CD4-positive, alpha-beta memory T cell (primary cell): ENCODE measurements at regions not wholly inside any gene's neighbourhood (a gene's known extent, or its start where the extent isn't known, plus 50 kb on each side); places are given as distances from the start of the nearest gene placed in this dataset.

Source experiments
- CTCF ChIA-PET: fragments of 350-600 bp; sonication (Branson Sonifier 250); formaldehyde crosslinking; loops from one replicate; lab custom pipeline; 2021; ENCODE audit warnings: inconsistent platforms; ENCODE audit not compliant: partially characterized antibody; lab: Charles Lee
- POLR2A ChIA-PET: fragments of 350-600 bp; sonication (Branson Sonifier 250); formaldehyde crosslinking; loops from one replicate; lab custom pipeline; 2021; ENCODE audit not compliant: partially characterized antibody; lab: Charles Lee
- DNase-seq, 5 donors: peaks; one replicate each; pipeline versions ENCODE4 v3.0.0 to v3.0.0-alpha.2; 2020 to 2022; ENCODE audit warnings: mixed read lengths in 1 of 5
- H3K27ac ChIP-seq: one replicate; pipeline ENCODE4 v1.7.0; 2013; ENCODE audit warnings: low read depth, low read length
- H3K27me3 ChIP-seq: 2 replicates; pipeline ENCODE4 v1.7.0; 2013; ENCODE audit warnings: mild to moderate bottlenecking, low read length, moderate library complexity; ENCODE audit not compliant: insufficient read depth
- H3K36me3 ChIP-seq: 2 replicates; pipeline ENCODE4 v1.7.0; 2013; ENCODE audit warnings: mild to moderate bottlenecking, low read length, moderate library complexity; ENCODE audit not compliant: insufficient read depth
- H3K4me1 ChIP-seq: 2 replicates; pipeline ENCODE4 v1.7.0; 2013; ENCODE audit warnings: mild to moderate bottlenecking, low read length, moderate library complexity; ENCODE audit not compliant: insufficient read depth
- H3K4me3 ChIP-seq, 2 donors: one replicate each; pipeline ENCODE4 v1.7.0; 2013; ENCODE audit warnings: low read length in 2 of 2, mild to moderate bottlenecking in 1 of 2
- H3K9me3 ChIP-seq, 2 donors: one replicate each; pipeline ENCODE4 v1.7.0; 2013; ENCODE audit warnings: low read length in 2 of 2, control low read depth in 1 of 2; ENCODE audit not compliant: control insufficient read depth in 1 of 2
- H3K27ac Mint-ChIP-seq, 7 donors: one replicate each; pipeline ENCODE4 v1.8.0; 2020 to 2021; ENCODE audit warnings: mixed read lengths in 7 of 7, mild to moderate bottlenecking in 6 of 7, inconsistent platforms in 3 of 7, moderate library complexity in 3 of 7
- H3K27me3 Mint-ChIP-seq, 2 donors: one replicate each; pipeline ENCODE4 v1.8.0; 2020 to 2021; ENCODE audit warnings: mixed read lengths in 2 of 2
- H3K36me3 Mint-ChIP-seq, 2 donors: one replicate each; pipeline ENCODE4 v1.8.0; 2020 to 2021; ENCODE audit warnings: mixed read lengths in 2 of 2, inconsistent platforms in 1 of 2, mild to moderate bottlenecking in 1 of 2
- H3K4me1 Mint-ChIP-seq, 4 donors: one replicate each; pipeline ENCODE4 v1.8.0; 2020 to 2021; ENCODE audit warnings: mixed read lengths in 4 of 4, mild to moderate bottlenecking in 1 of 4
- H3K4me3 Mint-ChIP-seq, 8 donors: one replicate each; pipeline ENCODE4 v1.8.0; 2020 to 2021; ENCODE audit warnings: mixed read lengths in 8 of 8, mild to moderate bottlenecking in 7 of 8, moderate library complexity in 6 of 8, inconsistent platforms in 3 of 8
- H3K9me3 Mint-ChIP-seq, 8 donors: one replicate each; pipeline ENCODE4 v1.8.0; 2020 to 2021; ENCODE audit warnings: mixed read lengths in 8 of 8, mild to moderate bottlenecking in 5 of 8, inconsistent platforms in 3 of 8, moderate library complexity in 1 of 8
- intact Hi-C: fragments of 100-400 bp; cut with micrococcal nuclease; formaldehyde crosslinking; loops from one replicate; pipeline ENCODE4 v1.15.1; 2023

DNA sequence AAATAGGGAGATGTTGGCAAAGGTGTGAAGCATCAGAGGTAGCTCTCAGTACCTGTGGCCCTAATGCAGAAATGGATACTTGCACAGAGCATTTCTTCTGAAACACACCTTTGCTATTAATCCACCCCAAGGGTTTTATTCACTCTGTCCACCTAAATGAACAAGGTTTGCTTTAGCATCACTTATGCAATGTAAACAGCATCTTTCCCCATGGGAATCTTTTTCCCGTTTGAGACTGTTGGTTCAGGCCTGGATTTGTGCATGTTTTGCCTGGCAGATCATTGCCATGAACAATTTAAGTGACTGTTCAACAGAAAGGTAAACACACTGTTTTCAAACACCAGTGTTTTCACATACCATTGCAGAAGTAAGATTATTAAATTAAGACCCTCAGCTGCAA, 508.3 kb downstream of the SOX2 start:
- Histone ChIP-seq H3K4me3 (no peak overlapping the region), H3K36me3 (no peaks in the 10 kb centered on the region), H3K4me1 (no peaks in the 10 kb centered on the region), H3K9me3 (no peaks in the 10 kb centered on the region), H3K27me3 (no peaks in the 10 kb centered on the region), H3K27ac (no peak overlapping the region)
- no peaks in the 10 kb centered on the region for H3K36me3 Mint-ChIP-seq
- ChIA-PET CTCF (no interaction called here), POLR2A (no interaction called here)
- H3K4me1 Mint-ChIP-seq, result no peaks in the 10 kb centered on the region
- DNase-seq, result no peak
- intact Hi-C loops, result no loop called here
- H3K27ac Mint-ChIP-seq, result no peak overlapping the region
- H3K9me3 Mint-ChIP-seq, result peaks cover 0 to 3% (median 0%) of the 10 kb centered on the region in 8 donors
- H3K27me3 Mint-ChIP-seq, result no peaks in the 10 kb centered on the region
- H3K4me3 Mint-ChIP-seq, result no peak overlapping the region

GRCh38 chr3:182220471-182220870, 508.7 kb downstream of the SOX2 start:
- H3K4me1 ChIP-seq, result no peaks in the 10 kb centered on the region
- intact Hi-C loops, result no loop called here
- no peaks in the 10 kb centered on the region for H3K27me3 ChIP-seq
- no peaks in the 10 kb centered on the region for H3K4me1 Mint-ChIP-seq
- H3K36me3 Mint-ChIP-seq, result no peaks in the 10 kb centered on the region
- no peaks in the 10 kb centered on the region for H3K27me3 Mint-ChIP-seq
- no peak overlapping the region for H3K27ac Mint-ChIP-seq
- ChIA-PET POLR2A (no interaction called here), CTCF (no interaction called here)
- no peak for DNase-seq
- H3K4me3 Mint-ChIP-seq, result no peak overlapping the region
- H3K9me3 ChIP-seq, result no peaks in the 10 kb centered on the region
- H3K4me3 ChIP-seq, result no peak overlapping the region
- peaks cover 0 to 3% (median under 1%) of the 10 kb centered on the region in 8 donors for H3K9me3 Mint-ChIP-seq
- no peak overlapping the region for H3K27ac ChIP-seq
- H3K36me3 ChIP-seq, result no peaks in the 10 kb centered on the region

DNA sequence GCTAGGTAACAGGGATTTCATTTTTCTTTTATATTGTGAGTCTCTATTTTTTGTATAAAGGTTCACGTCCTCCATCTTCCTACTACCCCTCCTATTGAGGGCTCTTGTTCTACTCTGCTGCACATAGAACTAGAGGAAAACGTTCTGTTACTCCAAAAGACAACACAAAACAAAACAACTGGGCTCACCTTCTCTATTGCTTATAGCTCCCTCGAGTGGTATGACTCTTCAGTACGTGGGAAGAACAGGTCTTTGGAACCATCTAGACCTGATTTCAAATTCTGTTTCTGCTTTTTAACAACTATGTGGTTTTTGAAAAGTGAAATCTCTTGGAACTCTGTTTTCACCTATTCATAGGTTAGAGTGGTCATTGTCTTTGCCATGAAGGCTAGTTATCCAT, 515.3 kb downstream of the SOX2 start:
- no peak overlapping the region for H3K4me3 ChIP-seq
- intact Hi-C loops, result no loop called here
- H3K27ac Mint-ChIP-seq, result no peak overlapping the region

GRCh38 chr3:182233405-182233804, 521.7 kb downstream of the SOX2 start:
- no peak overlapping the region for H3K27ac Mint-ChIP-seq
- H3K4me3 Mint-ChIP-seq, result no peak overlapping the region
- Histone ChIP-seq H3K9me3 (no peaks in the 10 kb centered on the region), H3K36me3 (no peaks in the 10 kb centered on the region), H3K27me3 (no peaks in the 10 kb centered on the region), H3K4me1 (no peaks in the 10 kb centered on the region), H3K4me3 (no peak overlapping the region), H3K27ac (no peak overlapping the region)
- H3K27me3 Mint-ChIP-seq, result no peaks in the 10 kb centered on the region
- no peaks in the 10 kb centered on the region for H3K4me1 Mint-ChIP-seq
- peaks cover 0 to 5% (median 0%) of the 10 kb centered on the region in 8 donors for H3K9me3 Mint-ChIP-seq
- no peaks in the 10 kb centered on the region for H3K36me3 Mint-ChIP-seq
- CTCF ChIA-PET, result no interaction called here
- POLR2A ChIA-PET, result no interaction called here
- intact Hi-C loops, result no loop called here
- no peak for DNase-seq

More for the DNA sequence above, 515.3 kb downstream of the SOX2 start:
- H3K27ac ChIP-seq, result no peak overlapping the region
- no peak overlapping the region for H3K4me3 Mint-ChIP-seq
- H3K4me1 Mint-ChIP-seq, result no peaks in the 10 kb centered on the region
- H3K36me3 ChIP-seq, result no peaks in the 10 kb centered on the region
- ChIA-PET CTCF (no interaction called here), POLR2A (no interaction called here)
- H3K27me3 Mint-ChIP-seq, result no peaks in the 10 kb centered on the region
- H3K36me3 Mint-ChIP-seq, result no peaks in the 10 kb centered on the region
- no peaks in the 10 kb centered on the region for H3K4me1 ChIP-seq
- DNase-seq, result no peak
- no peaks in the 10 kb centered on the region for H3K9me3 ChIP-seq
- peaks cover 0 to 5% (median 4%) of the 10 kb centered on the region in 8 donors for H3K9me3 Mint-ChIP-seq
- H3K27me3 ChIP-seq, result no peaks in the 10 kb centered on the region

GRCh38 chr3:182233957-182234356, 522.2 kb downstream of the SOX2 start:
- Histone ChIP-seq H3K36me3 (no peaks in the 10 kb centered on the region), H3K27me3 (no peaks in the 10 kb centered on the region), H3K9me3 (no peaks in the 10 kb centered on the region), H3K4me1 (no peaks in the 10 kb centered on the region), H3K4me3 (no peak overlapping the region), H3K27ac (no peak overlapping the region)
- intact Hi-C loops, result no loop called here
- DNase-seq, result no peak
- Mint-ChIP-seq H3K36me3 (no peaks in the 10 kb centered on the region), H3K27me3 (no peaks in the 10 kb centered on the region), H3K4me1 (no peaks in the 10 kb centered on the region), H3K9me3 (peaks cover 0 to 5% (median 0%) of the 10 kb centered on the region in 8 donors), H3K27ac (no peak overlapping the region), H3K4me3 (no peak overlapping the region)
- CTCF ChIA-PET, result no interaction called here
- POLR2A ChIA-PET, result no interaction called here

GRCh38 chr3:182234881-182235280, 523.2 kb downstream of the SOX2 start:
- Histone ChIP-seq H3K4me1 (no peaks in the 10 kb centered on the region), H3K9me3 (no peaks in the 10 kb centered on the region), H3K27me3 (no peaks in the 10 kb centered on the region), H3K27ac (no peak overlapping the region), H3K4me3 (no peak overlapping the region), H3K36me3 (no peaks in the 10 kb centered on the region)
- Mint-ChIP-seq H3K27ac (no peak overlapping the region), H3K4me3 (no peak overlapping the region), H3K36me3 (no peaks in the 10 kb centered on the region), H3K27me3 (no peaks in the 10 kb centered on the region), H3K9me3 (peaks cover 0 to 5% (median 0%) of the 10 kb centered on the region in 8 donors), H3K4me1 (no peaks in the 10 kb centered on the region)
- no peak for DNase-seq
- ChIA-PET CTCF (no interaction called here), POLR2A (no interaction called here)
- intact Hi-C loops, result no loop called here

DNA sequence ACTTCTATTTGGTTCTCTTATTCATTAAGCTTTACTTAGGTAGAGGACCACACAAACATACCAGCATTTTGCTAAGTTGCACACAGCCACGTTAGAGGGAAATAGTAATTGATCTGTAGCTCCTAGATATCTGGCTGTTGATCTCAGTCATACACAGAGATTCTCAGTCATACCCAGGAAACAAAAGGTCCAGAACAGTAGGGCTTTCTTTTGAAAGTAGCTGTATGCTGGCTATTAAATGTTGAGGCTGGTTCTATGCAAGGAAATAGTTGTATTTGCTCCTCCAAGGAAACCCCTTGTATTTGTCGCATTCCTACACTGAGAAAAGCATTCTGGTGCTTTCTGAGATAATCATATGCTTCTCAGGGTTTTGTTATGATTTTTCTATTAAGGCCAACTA, 523.8 kb downstream of the SOX2 start:
- H3K36me3 ChIP-seq, result no peaks in the 10 kb centered on the region
- H3K4me3 ChIP-seq, result no peak overlapping the region
- ChIA-PET POLR2A (no interaction called here), CTCF (no interaction called here)
- no peaks in the 10 kb centered on the region for H3K36me3 Mint-ChIP-seq
- H3K27ac ChIP-seq, result no peak overlapping the region
- H3K27ac Mint-ChIP-seq, result no peak overlapping the region
- intact Hi-C loops, result no loop called here
- no peaks in the 10 kb centered on the region for H3K27me3 ChIP-seq
- H3K9me3 ChIP-seq, result no peaks in the 10 kb centered on the region
- H3K27me3 Mint-ChIP-seq, result no peaks in the 10 kb centered on the region
- no peak overlapping the region for H3K4me3 Mint-ChIP-seq
- DNase-seq, result no peak
- no peaks in the 10 kb centered on the region for H3K4me1 ChIP-seq
- peaks cover 0 to 5% (median 0%) of the 10 kb centered on the region in 8 donors for H3K9me3 Mint-ChIP-seq
- H3K4me1 Mint-ChIP-seq, result no peaks in the 10 kb centered on the region

- Histone ChIP-seq H3K27me3 (no peaks in the 10 kb centered on the region), H3K4me1 (no peaks in the 10 kb centered on the region), H3K36me3 (no peaks in the 10 kb centered on the region), H3K4me3 (no peak overlapping the region), H3K27ac (no peak overlapping the region), H3K9me3 (no peaks in the 10 kb centered on the region)
- Mint-ChIP-seq H3K27me3 (no peaks in the 10 kb centered on the region), H3K36me3 (no peaks in the 10 kb centered on the region), H3K4me1 (no peaks in the 10 kb centered on the region), H3K4me3 (no peak overlapping the region), H3K9me3 (no peaks in the 10 kb centered on the region), H3K27ac (no peak overlapping the region)
- POLR2A ChIA-PET, result no interaction called here
- intact Hi-C loops, result no loop called here
- no peak for DNase-seq
- CTCF ChIA-PET, result no interaction called here
Observed at GRCh38 chr3:182238126-182238525, 526.4 kb downstream of the SOX2 start.
